ENCODE measurements at regions not wholly inside any gene's neighbourhood (a gene's known extent, or its start where the extent isn't known, plus 50 kb on each side); places are given as distances from the start of the nearest gene placed in this dataset.

- no peak for TF ChIP-seq CTCF (IDR thresholded peaks at IDR 0.05)
- no peak for TF ChIP-seq POLR2A (IDR thresholded peaks at IDR 0.05)
Measured at GRCh38 chr6:168828800-168829199, 387.8 kb downstream of the SMOC2 start.
